Lower leg skin (tissue), 3 donors: ENCODE measurements at regions not wholly inside any gene's neighbourhood (a gene's known extent, or its start where the extent isn't known, plus 50 kb on each side); places are given as distances from the start of the nearest gene placed in this dataset.

Experiments
- CTCF ChIP-seq, 3 donors: fragments of 450-650 bp; IDR thresholded peaks; one replicate each; pipeline ENCODE4 v1.5.1; 2016; ENCODE audit warnings: antibody characterized with exemption in 3 of 3, mild to moderate bottlenecking in 3 of 3, moderate library complexity in 2 of 3
- POLR2A ChIP-seq, 2 donors: fragments of 450-650 bp; IDR thresholded peaks; one replicate each; pipeline ENCODE4 v1.6.1; 2016 to 2017; ENCODE audit warnings: antibody characterized with exemption in 2 of 2, mild to moderate bottlenecking in 1 of 2, moderate library complexity in 1 of 2

GRCh38 chr9:16217943-16218701, 652.3 kb downstream of the BNC2 start:
- no peak for TF ChIP-seq CTCF (IDR thresholded peaks at IDR 0.05)
- TF ChIP-seq POLR2A (IDR thresholded peaks at IDR 0.05): no peak
